ENCODE measurements at regions not wholly inside any gene's neighbourhood (a gene's known extent, or its start where the extent isn't known, plus 50 kb on each side); places are given as distances from the start of the nearest gene placed in this dataset.

- TF ChIP-seq CTCF (IDR thresholded peaks at IDR 0.05; ENCODE audit: borderline replicate concordance, extremely low read depth, low read length, poor library complexity, severe bottlenecking) (no peak), EZH2 (IDR thresholded peaks at IDR 0.05; ENCODE audit: borderline replicate concordance, low read depth, low read length, severe bottlenecking) (no peak)
These were observed 99.3 kb downstream of the TTLL2 start for GRCh38 chr6:167424060-167424673.
